Activated naive CD4-positive, alpha-beta T cell treated with anti-CD3 and anti-CD28 coated beads, Interleukin-2, amount 10 ng/mL, durations not matched to agents 7 days and 5 days (primary cell): ENCODE measurements at regions not wholly inside any gene's neighbourhood (a gene's known extent, or its start where the extent isn't known, plus 50 kb on each side); places are given as distances from the start of the nearest gene placed in this dataset.

Experiments
- CTCF ChIA-PET: fragments of 350-600 bp; sonication (Branson Sonifier 250); formaldehyde crosslinking; loops from one replicate; lab custom pipeline; 2021; ENCODE audit warnings: antibody characterized with exemption; lab: Charles Lee
- DNase-seq: peaks from one replicate; pipeline ENCODE4 v3.0.0-alpha.2; 2020
- H3K27ac Mint-ChIP-seq: one replicate; pipeline ENCODE4 v1.8.0; 2021; ENCODE audit warnings: mild to moderate bottlenecking, moderate library complexity, mixed read lengths
- H3K27me3 Mint-ChIP-seq: one replicate; pipeline ENCODE4 v1.8.0; 2021; ENCODE audit warnings: mild to moderate bottlenecking, mixed read lengths
- H3K36me3 Mint-ChIP-seq: one replicate; pipeline ENCODE4 v1.8.0; 2021; ENCODE audit warnings: mixed read lengths
- H3K4me1 Mint-ChIP-seq: one replicate; pipeline ENCODE4 v1.8.0; 2021; ENCODE audit warnings: mixed read lengths
- H3K4me3 Mint-ChIP-seq: one replicate; pipeline ENCODE4 v1.8.0; 2021; ENCODE audit warnings: mild to moderate bottlenecking, moderate library complexity, mixed read lengths
- H3K9me3 Mint-ChIP-seq: one replicate; pipeline ENCODE4 v1.8.0; 2021; ENCODE audit warnings: mixed read lengths

GRCh38 chr2:176834226-176834625 lies 378.4 kb upstream of the HNRNPA3 start:
- H3K36me3 Mint-ChIP-seq: no peaks in the 10 kb centered on the region
- H3K4me1 Mint-ChIP-seq: no peaks in the 10 kb centered on the region
- CTCF ChIA-PET: no interaction called here
- no peak overlapping the region for H3K27ac Mint-ChIP-seq
- peaks cover 18% of the 10 kb centered on the region for H3K27me3 Mint-ChIP-seq
- H3K9me3 Mint-ChIP-seq: no peaks in the 10 kb centered on the region
- no peak overlapping the region for H3K4me3 Mint-ChIP-seq
- DNase-seq: no peak

GRCh38 chr2:176843208-176843607 lies 369.4 kb upstream of the HNRNPA3 start:
- peaks cover 7% of the 10 kb centered on the region for H3K27me3 Mint-ChIP-seq
- no peaks in the 10 kb centered on the region for H3K36me3 Mint-ChIP-seq
- no peaks in the 10 kb centered on the region for H3K9me3 Mint-ChIP-seq
- no peaks in the 10 kb centered on the region for H3K4me1 Mint-ChIP-seq
- DNase-seq: no peak
- CTCF ChIA-PET: no interaction called here
- no peak overlapping the region for H3K27ac Mint-ChIP-seq
- H3K4me3 Mint-ChIP-seq: no peak overlapping the region

GRCh38 chr2:176844461-176844860 lies 368.1 kb upstream of the HNRNPA3 start:
- H3K4me1 Mint-ChIP-seq: no peaks in the 10 kb centered on the region
- CTCF ChIA-PET: interaction anchor here (0.9 kb wide), 1 partner anchor 14 kb away, joined by 3 read pairs; no protein-coding TSS in a partner anchor
- DNase-seq: no peak
- H3K36me3 Mint-ChIP-seq: no peaks in the 10 kb centered on the region
- no peaks in the 10 kb centered on the region for H3K27me3 Mint-ChIP-seq
- H3K4me3 Mint-ChIP-seq: no peak overlapping the region
- H3K9me3 Mint-ChIP-seq: no peaks in the 10 kb centered on the region
- H3K27ac Mint-ChIP-seq: no peak overlapping the region

- Mint-ChIP-seq H3K27me3 (peaks cover 4% of the 10 kb centered on the region), H3K36me3 (no peaks in the 10 kb centered on the region), H3K4me1 (peaks cover 1% of the 10 kb centered on the region), H3K9me3 (no peaks in the 10 kb centered on the region), H3K27ac (no peak overlapping the region), H3K4me3 (no peak overlapping the region)
- DNase-seq: no peak
- CTCF ChIA-PET: interaction anchor here (1.5 kb wide), 1 partner anchor 31 kb away, joined by 4 read pairs; no protein-coding TSS in a partner anchor
These were observed 366.9 kb upstream of the HNRNPA3 start for GRCh38 chr2:176845718-176846117.

GRCh38 chr2:176847575-176847974 lies 365.0 kb upstream of the HNRNPA3 start:
- Mint-ChIP-seq H3K4me3 (no peak overlapping the region), H3K4me1 (peaks cover 9% of the 10 kb centered on the region), H3K27ac (no peak overlapping the region), H3K36me3 (no peaks in the 10 kb centered on the region), H3K27me3 (peaks cover 4% of the 10 kb centered on the region), H3K9me3 (no peaks in the 10 kb centered on the region)
- DNase-seq: no peak
- CTCF ChIA-PET: no interaction called here

- Mint-ChIP-seq H3K27me3 (peaks cover 4% of the 10 kb centered on the region), H3K4me1 (peaks cover 18% of the 10 kb centered on the region), H3K27ac (no peak overlapping the region), H3K9me3 (no peaks in the 10 kb centered on the region), H3K4me3 (no peak overlapping the region), H3K36me3 (no peaks in the 10 kb centered on the region)
- CTCF ChIA-PET: no interaction called here
- DNase-seq: no peak
These were observed 363.8 kb upstream of the HNRNPA3 start for GRCh38 chr2:176848844-176849243.

GRCh38 chr2:176851200-176851888 lies 361.2 kb upstream of the HNRNPA3 start:
- peaks cover 4% of the 10 kb centered on the region for H3K27me3 Mint-ChIP-seq
- H3K4me1 Mint-ChIP-seq: peaks cover 43% of the 10 kb centered on the region
- H3K9me3 Mint-ChIP-seq: no peaks in the 10 kb centered on the region
- CTCF ChIA-PET: interaction anchor here (0.6 to 1.4 kb wide), 6 partner anchors 9 to 297 kb away, joined by 3 to 4 read pairs (median 4); no protein-coding TSS in a partner anchor
- DNase-seq: no peak
- no peaks in the 10 kb centered on the region for H3K36me3 Mint-ChIP-seq
- H3K27ac Mint-ChIP-seq: no peak overlapping the region
- no peak overlapping the region for H3K4me3 Mint-ChIP-seq

- Mint-ChIP-seq H3K27me3 (peaks cover 4% of the 10 kb centered on the region), H3K4me1 (peaks cover 50% of the 10 kb centered on the region), H3K4me3 (no peak overlapping the region), H3K27ac (peak overlapping the region; percentile 69), H3K9me3 (peaks cover 2% of the 10 kb centered on the region), H3K36me3 (no peaks in the 10 kb centered on the region)
- DNase-seq: no peak
- CTCF ChIA-PET: interaction anchor here (0.6 to 1.4 kb wide), 8 partner anchors 16 to 1863 kb away, joined by 3 to 6 read pairs (median 4); no protein-coding TSS in a partner anchor
These were observed 360.6 kb upstream of the HNRNPA3 start for GRCh38 chr2:176851889-176852483.

- H3K27me3 Mint-ChIP-seq: peaks cover 8% of the 10 kb centered on the region
- H3K4me3 Mint-ChIP-seq: no peak overlapping the region
- peak; percentile 58 for DNase-seq
- H3K36me3 Mint-ChIP-seq: no peaks in the 10 kb centered on the region
- peak overlapping the region; percentile 69 for H3K27ac Mint-ChIP-seq
- CTCF ChIA-PET: interaction anchor here (0.7 to 2.1 kb wide), 6 partner anchors 28 to 1863 kb away, joined by 3 to 6 read pairs (median 4); no protein-coding TSS in a partner anchor
- peaks cover 2% of the 10 kb centered on the region for H3K9me3 Mint-ChIP-seq
- peaks cover 54% of the 10 kb centered on the region for H3K4me1 Mint-ChIP-seq
These were observed 359.9 kb upstream of the HNRNPA3 start for GRCh38 chr2:176852667-176853066.

GRCh38 chr2:176854062-176854461 lies 358.5 kb upstream of the HNRNPA3 start:
- Mint-ChIP-seq H3K27ac (peak overlapping the region; percentile 25), H3K36me3 (no peaks in the 10 kb centered on the region), H3K4me1 (peaks cover 54% of the 10 kb centered on the region), H3K27me3 (peaks cover 8% of the 10 kb centered on the region), H3K9me3 (peaks cover 2% of the 10 kb centered on the region), H3K4me3 (no peak overlapping the region)
- no peak for DNase-seq
- CTCF ChIA-PET: interaction anchor here (0.7 to 2.1 kb wide), 4 partner anchors 31 to 295 kb away, joined by 3 to 6 read pairs (median 5); no protein-coding TSS in a partner anchor

GRCh38 chr2:176854878-176855277 lies 357.7 kb upstream of the HNRNPA3 start:
- no peak for DNase-seq
- Mint-ChIP-seq H3K4me3 (no peak overlapping the region), H3K4me1 (peaks cover 54% of the 10 kb centered on the region), H3K36me3 (no peaks in the 10 kb centered on the region), H3K27ac (peak overlapping the region; percentile 21), H3K9me3 (peaks cover 2% of the 10 kb centered on the region), H3K27me3 (peaks cover 8% of the 10 kb centered on the region)
- CTCF ChIA-PET: interaction anchor here (1.5 to 2.1 kb wide), 3 partner anchors 32 to 294 kb away, joined by 4 to 6 read pairs (median 6); no protein-coding TSS in a partner anchor

GRCh38 chr2:176856683-176857082 lies 355.9 kb upstream of the HNRNPA3 start:
- peaks cover 12% of the 10 kb centered on the region for H3K27me3 Mint-ChIP-seq
- peaks cover 2% of the 10 kb centered on the region for H3K9me3 Mint-ChIP-seq
- no peak overlapping the region for H3K4me3 Mint-ChIP-seq
- DNase-seq: no peak
- no peaks in the 10 kb centered on the region for H3K36me3 Mint-ChIP-seq
- CTCF ChIA-PET: interaction anchor here (1.3 to 1.6 kb wide), 2 partner anchors 26 to 39 kb away, joined by 3 to 6 read pairs; no protein-coding TSS in a partner anchor
- H3K27ac Mint-ChIP-seq: no peak overlapping the region
- H3K4me1 Mint-ChIP-seq: peaks cover 50% of the 10 kb centered on the region

GRCh38 chr2:176865336-176865735 lies 347.3 kb upstream of the HNRNPA3 start:
- no peaks in the 10 kb centered on the region for H3K4me1 Mint-ChIP-seq
- H3K4me3 Mint-ChIP-seq: no peak overlapping the region
- H3K36me3 Mint-ChIP-seq: no peaks in the 10 kb centered on the region
- no peaks in the 10 kb centered on the region for H3K9me3 Mint-ChIP-seq
- H3K27ac Mint-ChIP-seq: no peak overlapping the region
- peaks cover 13% of the 10 kb centered on the region for H3K27me3 Mint-ChIP-seq
- no peak for DNase-seq
- CTCF ChIA-PET: no interaction called here

- no peak for DNase-seq
- Mint-ChIP-seq H3K36me3 (no peaks in the 10 kb centered on the region), H3K4me1 (peaks cover 3% of the 10 kb centered on the region)
These were observed 340.2 kb upstream of the HNRNPA3 start for GRCh38 chr2:176872406-176872805.

More at GRCh38 chr2:176872406-176872805, 340.2 kb upstream of the HNRNPA3 start:
- Mint-ChIP-seq H3K27me3 (no peaks in the 10 kb centered on the region), H3K27ac (no peak overlapping the region), H3K4me3 (no peak overlapping the region), H3K9me3 (peaks cover 11% of the 10 kb centered on the region)
- CTCF ChIA-PET: interaction anchor here (1.0 kb wide), 1 partner anchor 276 kb away, joined by 3 read pairs; no protein-coding TSS in a partner anchor
